ENCODE measurements at regions not wholly inside any gene's neighbourhood (a gene's known extent, or its start where the extent isn't known, plus 50 kb on each side); places are given as distances from the start of the nearest gene placed in this dataset.

GRCh38 chr3:132378-132777 is 64.2 kb upstream of the CHL1 start:
- no peak overlapping the region for H3K9ac ChIP-seq (ENCODE audit: low read length)
- H2AFZ ChIP-seq (ENCODE audit: insufficient read depth, low read depth, low read length, poor library complexity, severe bottlenecking), result no peak overlapping the region
- ChIA-PET CTCF (no interaction called here), POLR2A (no interaction called here)
- intact Hi-C loops (cut with micrococcal nuclease), result no loop called here
- no peak for ATAC-seq (ENCODE audit: low read depth)
- no peaks in the 10 kb centered on the region for H3K27me3 Mint-ChIP-seq
- H3K4me3 ChIP-seq (ENCODE audit: control extremely low read depth in 1 of 5, extremely low read depth in 1 of 5, insufficient read depth in 1 of 5, low read depth in 2 of 5, low read length in 4 of 5), result no peak overlapping the region
- no peak for DNase-seq
- H3K36me3 ChIP-seq (replicated peaks in 1 of 2; ENCODE audit: control extremely low read depth in 1 of 2, control insufficient read depth in 1 of 2, extremely low read depth in 1 of 2, insufficient read depth in 2 of 2, low read length in 1 of 2), result no peaks in the 10 kb centered on the region
- no peaks in the 10 kb centered on the region for H3K9me3 ChIP-seq (ENCODE audit: control extremely low read depth in 1 of 3, control insufficient read depth in 2 of 3, insufficient read depth in 1 of 3, low read length in 2 of 3)
- H3K27ac ChIP-seq (ENCODE audit: low read length in 2 of 2), result no peak overlapping the region
- no peaks in the 10 kb centered on the region for H3K4me1 Mint-ChIP-seq
- H3K4me3 Mint-ChIP-seq, result no peak overlapping the region
- H3K4me2 ChIP-seq (replicated peaks; ENCODE audit: low read depth, low read length, poor library complexity, severe bottlenecking), result no peak overlapping the region
- no peaks in the 10 kb centered on the region for H3K4me1 ChIP-seq (ENCODE audit: control insufficient read depth in 2 of 2, insufficient read depth in 2 of 2, low read length in 2 of 2)
- no peak for TF ChIP-seq CTCF (IDR thresholded peaks at IDR 0.05)
- no peak for TF ChIP-seq EZH2 (IDR thresholded peaks at IDR 0.05; ENCODE audit: borderline replicate concordance, insufficient read depth, low read depth, low read length, poor library complexity, severe bottlenecking)
- H3K9me3 Mint-ChIP-seq (ENCODE audit: insufficient read depth), result no peaks in the 10 kb centered on the region
- no peaks in the 10 kb centered on the region for H3K27me3 ChIP-seq (replicated peaks in 1 of 4; ENCODE audit: control extremely low read depth in 1 of 4, control insufficient read depth in 3 of 4, insufficient read depth in 4 of 4, low read length in 3 of 4)
- H3K79me2 ChIP-seq (ENCODE audit: control insufficient read depth, insufficient read depth, low read length), result no peaks in the 10 kb centered on the region
- H4K20me1 ChIP-seq (ENCODE audit: control insufficient read depth, insufficient read depth, low read length, poor library complexity, severe bottlenecking), result no peaks in the 10 kb centered on the region
- H3K27ac Mint-ChIP-seq, result no peak overlapping the region

GRCh38 chr3:132904-133303 is 63.7 kb upstream of the CHL1 start:
- WGBS (ENCODE audit: insufficient coverage), result 63% methylated on average over 1 of the region's 2 CpGs
- no peak overlapping the region for H3K27ac Mint-ChIP-seq
- POLR2A ChIA-PET, result no interaction called here

More at GRCh38 chr3:132904-133303, 63.7 kb upstream of the CHL1 start:
- ATAC-seq (ENCODE audit: low read depth) (no peak), DNase-seq (no peak)
- H3K4me3 ChIP-seq (ENCODE audit: control extremely low read depth in 1 of 5, extremely low read depth in 1 of 5, insufficient read depth in 1 of 5, low read depth in 2 of 5, low read length in 4 of 5), result no peak overlapping the region
- H3K27me3 Mint-ChIP-seq, result no peaks in the 10 kb centered on the region
- H3K9ac ChIP-seq (ENCODE audit: low read length), result no peak overlapping the region
- no peak overlapping the region for H3K4me3 Mint-ChIP-seq
- no peaks in the 10 kb centered on the region for H3K4me1 Mint-ChIP-seq
- no peaks in the 10 kb centered on the region for H3K9me3 Mint-ChIP-seq (ENCODE audit: insufficient read depth)
- no peaks in the 10 kb centered on the region for H3K9me3 ChIP-seq (ENCODE audit: control extremely low read depth in 1 of 3, control insufficient read depth in 2 of 3, insufficient read depth in 1 of 3, low read length in 2 of 3)
- no peak overlapping the region for H3K4me2 ChIP-seq (replicated peaks; ENCODE audit: low read depth, low read length, poor library complexity, severe bottlenecking)
- no peaks in the 10 kb centered on the region for H3K79me2 ChIP-seq (ENCODE audit: control insufficient read depth, insufficient read depth, low read length)
- no peaks in the 10 kb centered on the region for H4K20me1 ChIP-seq (ENCODE audit: control insufficient read depth, insufficient read depth, low read length, poor library complexity, severe bottlenecking)
- TF ChIP-seq EZH2 (IDR thresholded peaks at IDR 0.05; ENCODE audit: borderline replicate concordance, insufficient read depth, low read depth, low read length, poor library complexity, severe bottlenecking), result no peak
- no peak for TF ChIP-seq CTCF (IDR thresholded peaks at IDR 0.05)
- H2AFZ ChIP-seq (ENCODE audit: insufficient read depth, low read depth, low read length, poor library complexity, severe bottlenecking), result no peak overlapping the region
- intact Hi-C loops (cut with micrococcal nuclease), result no loop called here
- H3K27me3 ChIP-seq (replicated peaks in 1 of 4; ENCODE audit: control extremely low read depth in 1 of 4, control insufficient read depth in 3 of 4, insufficient read depth in 4 of 4, low read length in 3 of 4), result no peaks in the 10 kb centered on the region
- CTCF ChIA-PET, result no interaction called here
- no peaks in the 10 kb centered on the region for H3K4me1 ChIP-seq (ENCODE audit: control insufficient read depth in 2 of 2, insufficient read depth in 2 of 2, low read length in 2 of 2)
- H3K27ac ChIP-seq (ENCODE audit: low read length in 2 of 2), result no peak overlapping the region
- H3K36me3 ChIP-seq (replicated peaks in 1 of 2; ENCODE audit: control extremely low read depth in 1 of 2, control insufficient read depth in 1 of 2, extremely low read depth in 1 of 2, insufficient read depth in 2 of 2, low read length in 1 of 2), result no peaks in the 10 kb centered on the region

Data from B cell (primary cell).